HepG2 (cell line): ENCODE measurements at regions not wholly inside any gene's neighbourhood (a gene's known extent, or its start where the extent isn't known, plus 50 kb on each side); places are given as distances from the start of the nearest gene placed in this dataset.
A peak's percentile ranks its signal among the peaks of the same experiment; 100 is the strongest.

Source experiments
- ATAC-seq: fragments of 200-7000 bp; cut with Tn5 transposase; 3 replicates; pipeline ENCODE4 v1.9.1; 2020; ENCODE audit warnings: mild to moderate bottlenecking, moderate library complexity
- BruUV-seq: library from RNA; stranded (reverse); fragments of 400-500 nt; replicated peaks from 2 replicates; lab custom pipeline; 2021; lab: Mats Ljungman, UMichigan
- CTCF ChIA-PET: fragments of 300-600 bp; formaldehyde crosslinking; extraction: SDS; loops from one replicate; lab custom pipeline; 2021; ENCODE audit warnings: low total read pairs, inconsistent platforms, low intra/inter-chr PET ratio; lab: Yijun Ruan, JAX
- POLR2A ChIA-PET: fragments of 350-600 bp; sonication (Branson Sonifier 250); formaldehyde crosslinking; loops from one replicate; lab custom pipeline; 2020; ENCODE audit warnings: antibody characterized with exemption, inconsistent platforms; lab: Yijun Ruan, JAX
- DNase-seq: peaks from one replicate; pipeline ENCODE4 v3.0.0-alpha.2; 2015; ENCODE audit warnings: low spot score
- FAIRE-seq: peaks from 3 replicates; lab custom pipeline; 2011; peaks lifted over from hg19 to GRCh38; lab: Jason Lieb, UNC
- H2AFZ ChIP-seq: one replicate; pipeline ENCODE4 v1.6.1; 2011; ENCODE audit warnings: low read length, inconsistent platforms
- H3K27ac ChIP-seq: fragments of 300-600 bp; 3 replicates; pipeline ENCODE4 v1.8.0; 2011; ENCODE audit warnings: mixed run types, mild to moderate bottlenecking, mixed read lengths, low read length, inconsistent platforms; ENCODE audit not compliant: insufficient read depth; ENCODE audit errors: extremely low read length
- H3K27me3 ChIP-seq, 2 experiments: fragments of 200-600 bp in 1 of 2; 2 replicates in 1 of 2; 3 replicates in 1 of 2; pipeline versions ENCODE4 v1.6.0 to v1.8.0; 2011; ENCODE audit warnings: low read length in 2 of 2, mild to moderate bottlenecking in 2 of 2, moderate library complexity in 2 of 2, inconsistent platforms in 1 of 2; ENCODE audit not compliant: insufficient read depth in 2 of 2, control insufficient read depth in 1 of 2
- H3K36me3 ChIP-seq, 2 experiments: fragments of 200-600 bp in 1 of 2; replicated peaks in 1 of 2; 2 replicates in 1 of 2; 3 replicates in 1 of 2; pipeline versions ENCODE4 v1.5.1 to v1.8.0; 2011; ENCODE audit warnings: low read length in 2 of 2, inconsistent platforms in 1 of 2; ENCODE audit not compliant: insufficient read depth in 2 of 2, control insufficient read depth in 1 of 2
- H3K4me1 ChIP-seq: 2 replicates; pipeline ENCODE4 v1.5.1; 2012; ENCODE audit warnings: low read length, inconsistent platforms; ENCODE audit not compliant: insufficient read depth
- H3K4me2 ChIP-seq: 2 replicates; pipeline ENCODE4 v1.6.0; 2011; ENCODE audit warnings: low read depth, low read length, inconsistent platforms
- H3K4me3 ChIP-seq, 3 experiments: fragments of 200-600 bp in 1 of 3; sonication (generic), shearing (Covaris generic) in 1 of 3; replicated peaks in 1 of 3; 2 replicates each; pipeline ENCODE4 v1.5.1; 2011 to 2016; ENCODE audit warnings: low read length in 3 of 3, inconsistent platforms in 2 of 3, low read depth in 2 of 3, mild to moderate bottlenecking in 2 of 3, control low read depth in 1 of 3, mixed read lengths in 1 of 3; ENCODE audit not compliant: insufficient read depth in 1 of 3
- H3K79me2 ChIP-seq: one replicate; pipeline ENCODE4 v1.6.1; 2011; ENCODE audit warnings: low read length, inconsistent platforms; ENCODE audit not compliant: insufficient read depth
- H3K9ac ChIP-seq: 2 replicates; pipeline ENCODE4 v1.6.0; 2011; ENCODE audit warnings: mild to moderate bottlenecking, low read depth, low read length, inconsistent platforms; ENCODE audit not compliant: insufficient read depth
- H3K9me3 ChIP-seq: 2 replicates; pipeline ENCODE4 v1.5.1; 2012; ENCODE audit warnings: mild to moderate bottlenecking, low read length
- H4K20me1 ChIP-seq: 2 replicates; pipeline ENCODE4 v1.6.0; 2011; ENCODE audit warnings: inconsistent platforms, mild to moderate bottlenecking, low read length, moderate library complexity; ENCODE audit not compliant: insufficient read depth
- SMC3 ChIP-seq: IDR thresholded peaks from 2 replicates; pipeline ENCODE4 v1.6.1; 2011; ENCODE audit warnings: low read length, improper control_type of control experiment
- STAG1 ChIP-seq: sonication (generic); formaldehyde crosslinking; IDR thresholded peaks from 2 replicates; pipeline ENCODE4 v1.4.0; 2020; ENCODE audit warnings: missing genetic modification reagents
- ZBTB20 ChIP-seq: sonication (generic); formaldehyde crosslinking; IDR thresholded peaks from 2 replicates; pipeline ENCODE4 v1.8.1; 2023; ENCODE audit warnings: missing genetic modification reagents, low read depth, mild to moderate bottlenecking, borderline replicate concordance
- ZFP36L2 ChIP-seq: sonication (generic); formaldehyde crosslinking; IDR thresholded peaks from 2 replicates; pipeline ENCODE4 v1.4.0; 2020; ENCODE audit warnings: missing genetic modification reagents
- WGBS: methylation state at CpG from one replicate; pipeline ENCODE4 v1.1.6; 2017; ENCODE audit warnings: low lambda C conversion rate; 5-methylcytosine and 5-hydroxymethylcytosine counted together
- in situ Hi-C: cut with HindIII; loops from 2 replicates; pipeline ENCODE4 v1.10.0; 2017; ENCODE audit warnings: low pct_unique_long_range_greater_than_20kb; ENCODE audit not compliant: extremely low pct_ligation_motif_present
- intact Hi-C: fragments of 100-400 bp; cut with micrococcal nuclease; formaldehyde crosslinking; loops from one replicate; pipeline ENCODE4 v1.10.0; 2022; ENCODE audit not compliant: unreplicated experiment
- TF ChIP-seq, protein P1 (sequence below): sonication (generic); formaldehyde crosslinking; IDR thresholded peaks from 2 replicates; pipeline ENCODE4 v1.4.0; 2020; ENCODE audit warnings: missing genetic modification reagents
- TF ChIP-seq, protein P2 (sequence below): sonication (generic); formaldehyde crosslinking; IDR thresholded peaks from 2 replicates; pipeline ENCODE4 v1.5.0; 2020; ENCODE audit warnings: mild to moderate bottlenecking, missing genetic modification reagents, moderate library complexity

DNA sequence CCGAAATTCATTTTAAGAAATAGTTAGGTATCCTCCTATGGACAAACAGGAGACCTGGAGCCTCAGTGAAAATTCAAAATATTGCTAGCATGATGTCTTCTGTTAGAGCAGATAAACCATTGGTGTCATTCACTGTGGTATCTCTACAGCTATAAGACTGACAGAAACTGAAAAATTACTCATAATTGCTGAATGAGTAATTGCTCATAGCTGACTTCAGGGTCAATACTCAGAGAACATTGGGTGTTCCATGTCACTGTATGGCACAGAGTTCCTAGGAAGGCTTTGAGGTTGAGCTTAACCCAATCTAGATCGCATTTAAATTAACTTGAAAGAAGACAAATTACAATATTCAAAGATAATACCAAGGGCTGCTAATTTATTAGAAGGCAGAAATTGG, 109.0 kb downstream of the HSFY2 start (continued):
- TF ChIP-seq, protein P1, sequence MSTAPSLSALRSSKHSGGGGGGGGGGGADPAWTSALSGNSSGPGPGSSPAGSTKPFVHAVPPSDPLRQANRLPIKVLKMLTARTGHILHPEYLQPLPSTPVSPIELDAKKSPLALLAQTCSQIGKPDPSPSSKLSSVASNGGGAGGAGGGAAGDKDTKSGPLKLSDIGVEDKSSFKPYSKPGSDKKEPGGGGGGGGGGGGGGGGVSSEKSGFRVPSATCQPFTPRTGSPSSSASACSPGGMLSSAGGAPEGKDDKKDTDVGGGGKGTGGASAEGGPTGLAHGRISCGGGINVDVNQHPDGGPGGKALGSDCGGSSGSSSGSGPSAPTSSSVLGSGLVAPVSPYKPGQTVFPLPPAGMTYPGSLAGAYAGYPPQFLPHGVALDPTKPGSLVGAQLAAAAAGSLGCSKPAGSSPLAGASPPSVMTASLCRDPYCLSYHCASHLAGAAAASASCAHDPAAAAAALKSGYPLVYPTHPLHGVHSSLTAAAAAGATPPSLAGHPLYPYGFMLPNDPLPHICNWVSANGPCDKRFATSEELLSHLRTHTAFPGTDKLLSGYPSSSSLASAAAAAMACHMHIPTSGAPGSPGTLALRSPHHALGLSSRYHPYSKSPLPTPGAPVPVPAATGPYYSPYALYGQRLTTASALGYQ (CRISPR knock-in tag) = no peak
- TF ChIP-seq ZBTB20 (CRISPR knock-in tag) = no peak

DNA sequence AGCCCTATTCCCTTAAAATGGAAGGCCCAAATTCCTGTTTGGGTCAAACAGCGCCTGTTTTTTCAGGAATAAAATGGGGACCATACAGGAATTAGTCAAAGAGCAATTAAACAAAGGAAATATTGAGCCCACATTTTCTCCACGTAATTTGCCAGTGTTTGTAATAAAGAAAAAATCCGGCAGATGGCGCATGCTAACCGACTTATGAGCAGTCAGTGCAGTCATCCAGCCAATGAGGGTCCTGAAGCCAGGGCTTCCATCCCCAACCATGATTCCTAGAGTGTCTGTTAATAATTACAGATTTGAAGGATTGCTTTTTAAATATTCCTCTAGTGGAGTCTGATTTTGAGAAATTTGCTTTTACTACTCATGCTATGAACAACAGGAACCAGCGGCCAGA, 103.7 kb downstream of the HSFY2 start:
- 3% methylated on average over 6 of the region's 6 CpGs for WGBS
- BruUV-seq = no TSS peak
- TF ChIP-seq STAG1 (CRISPR knock-in tag) (peak; percentile 48), SMC3 (0 out of 2 replicates have a peak, but pooled peaks have one; percentile 13), ZFP36L2 (CRISPR knock-in tag) (no peak)
- TF ChIP-seq, protein P2, sequence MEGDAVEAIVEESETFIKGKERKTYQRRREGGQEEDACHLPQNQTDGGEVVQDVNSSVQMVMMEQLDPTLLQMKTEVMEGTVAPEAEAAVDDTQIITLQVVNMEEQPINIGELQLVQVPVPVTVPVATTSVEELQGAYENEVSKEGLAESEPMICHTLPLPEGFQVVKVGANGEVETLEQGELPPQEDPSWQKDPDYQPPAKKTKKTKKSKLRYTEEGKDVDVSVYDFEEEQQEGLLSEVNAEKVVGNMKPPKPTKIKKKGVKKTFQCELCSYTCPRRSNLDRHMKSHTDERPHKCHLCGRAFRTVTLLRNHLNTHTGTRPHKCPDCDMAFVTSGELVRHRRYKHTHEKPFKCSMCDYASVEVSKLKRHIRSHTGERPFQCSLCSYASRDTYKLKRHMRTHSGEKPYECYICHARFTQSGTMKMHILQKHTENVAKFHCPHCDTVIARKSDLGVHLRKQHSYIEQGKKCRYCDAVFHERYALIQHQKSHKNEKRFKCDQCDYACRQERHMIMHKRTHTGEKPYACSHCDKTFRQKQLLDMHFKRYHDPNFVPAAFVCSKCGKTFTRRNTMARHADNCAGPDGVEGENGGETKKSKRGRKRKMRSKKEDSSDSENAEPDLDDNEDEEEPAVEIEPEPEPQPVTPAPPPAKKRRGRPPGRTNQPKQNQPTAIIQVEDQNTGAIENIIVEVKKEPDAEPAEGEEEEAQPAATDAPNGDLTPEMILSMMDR (CRISPR knock-in tag) = peak; percentile 50
- intact Hi-C loops = no loop called here
- ATAC-seq (peak; percentile 72), FAIRE-seq (peak; percentile 30), DNase-seq (peak; percentile 13)
- ChIA-PET POLR2A (no interaction called here), CTCF (no interaction called here)
- no peak overlapping the region for H2AFZ ChIP-seq
- H3K36me3 ChIP-seq = no peaks in the 10 kb centered on the region
- H3K79me2 ChIP-seq = no peaks in the 10 kb centered on the region
- no peak overlapping the region for H3K27ac ChIP-seq
- no peaks in the 10 kb centered on the region for H4K20me1 ChIP-seq
- no peak overlapping the region for H3K4me3 ChIP-seq
- in situ Hi-C loops = no loop called here
- H3K4me2 ChIP-seq = no peak overlapping the region
- no peaks in the 10 kb centered on the region for H3K4me1 ChIP-seq
- no peak overlapping the region for H3K9ac ChIP-seq
- no peaks in the 10 kb centered on the region for H3K27me3 ChIP-seq
- no peaks in the 10 kb centered on the region for H3K9me3 ChIP-seq
